Glutamatergic neuron (in vitro differentiated cells): ENCODE measurements at regions not wholly inside any gene's neighbourhood (a gene's known extent, or its start where the extent isn't known, plus 50 kb on each side); places are given as distances from the start of the nearest gene placed in this dataset.
"Not testable (repeated sequence)": the region's sequence is repeated elsewhere in the genome, so short reads cannot be mapped to it uniquely, and the experiment has no call there.

ENCODE experiments used
- DNase-seq: peaks from one replicate; pipeline ENCODE4 v3.0.0; 2022
- H3K27ac Mint-ChIP-seq: one replicate; pipeline ENCODE4 v1.8.0; 2020; ENCODE audit warnings: mild to moderate bottlenecking, mixed read lengths, inconsistent platforms; ENCODE audit not compliant: unreplicated experiment
- H3K27me3 Mint-ChIP-seq: one replicate; pipeline ENCODE4 v1.8.0; 2020; ENCODE audit warnings: mild to moderate bottlenecking, moderate library complexity, mixed read lengths, inconsistent platforms; ENCODE audit not compliant: unreplicated experiment
- H3K36me3 Mint-ChIP-seq: one replicate; pipeline ENCODE4 v1.8.0; 2020; ENCODE audit warnings: mild to moderate bottlenecking, mixed read lengths, inconsistent platforms; ENCODE audit not compliant: unreplicated experiment
- H3K4me1 Mint-ChIP-seq: one replicate; pipeline ENCODE4 v1.8.0; 2020; ENCODE audit warnings: mild to moderate bottlenecking, low read depth, mixed read lengths, inconsistent platforms; ENCODE audit not compliant: unreplicated experiment
- H3K4me3 Mint-ChIP-seq: one replicate; pipeline ENCODE4 v1.8.0; 2020; ENCODE audit warnings: mild to moderate bottlenecking, mixed read lengths, inconsistent platforms; ENCODE audit not compliant: unreplicated experiment
- H3K9me3 Mint-ChIP-seq: one replicate; pipeline ENCODE4 v1.8.0; 2020; ENCODE audit warnings: mild to moderate bottlenecking, moderate library complexity, mixed read lengths, inconsistent platforms; ENCODE audit not compliant: unreplicated experiment
- CTCF ChIP-seq: fragments of 200-600 bp; sonication (generic); IDR thresholded peaks from one replicate; pipeline ENCODE4 v1.5.0; 2021; ENCODE audit not compliant: partially characterized antibody, unreplicated experiment

DNA sequence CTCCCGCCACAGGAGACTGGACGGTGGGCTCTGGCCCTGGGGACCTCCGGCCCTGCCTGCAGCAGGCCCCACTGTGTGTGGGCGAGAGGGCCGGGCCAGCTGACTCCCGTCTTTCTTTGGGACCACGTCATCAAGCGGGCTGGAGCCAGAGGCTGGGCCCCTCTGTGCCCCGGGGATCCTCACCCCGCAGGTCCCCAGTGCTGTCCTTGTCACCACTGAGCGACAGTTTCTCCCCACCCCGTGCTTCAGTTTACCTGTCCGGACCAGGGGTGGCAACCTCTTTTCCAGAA, 181.9 kb upstream of the ZNF469 start:
- no peaks in the 10 kb centered on the region for H3K4me1 Mint-ChIP-seq
- TF ChIP-seq CTCF, result no peak
- H3K36me3 Mint-ChIP-seq, result no peaks in the 10 kb centered on the region
- H3K9me3 Mint-ChIP-seq, result peaks cover 2% of the 10 kb centered on the region
- no peaks in the 10 kb centered on the region for H3K27me3 Mint-ChIP-seq
- DNase-seq, result no peak
- H3K27ac Mint-ChIP-seq, result no peak overlapping the region
- no peak overlapping the region for H3K4me3 Mint-ChIP-seq

DNA sequence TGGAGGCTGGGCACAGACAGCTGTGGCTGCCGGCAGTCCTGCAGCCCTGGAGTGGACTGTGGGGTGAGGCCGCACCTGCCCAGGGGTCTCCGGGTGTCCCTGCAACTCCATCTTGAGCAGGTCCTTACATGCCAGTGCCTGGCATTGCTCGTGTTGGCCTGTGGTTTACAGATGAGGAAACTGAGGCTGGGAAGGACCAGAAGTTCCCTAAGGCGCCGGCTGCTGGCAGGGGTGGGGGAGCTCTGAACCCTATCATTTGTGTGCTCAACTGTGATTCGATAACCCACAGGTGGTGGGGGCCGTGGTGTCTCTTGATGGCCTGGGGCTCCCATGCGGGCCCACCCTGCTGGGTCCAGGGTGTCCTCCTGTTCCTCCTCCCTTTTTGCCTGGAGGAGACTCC, 181.1 kb upstream of the ZNF469 start:
- not testable (repeated sequence) for H3K36me3 Mint-ChIP-seq, H3K27me3 Mint-ChIP-seq, H3K9me3 Mint-ChIP-seq, DNase-seq, H3K4me3 Mint-ChIP-seq, H3K4me1 Mint-ChIP-seq, H3K27ac Mint-ChIP-seq

DNA sequence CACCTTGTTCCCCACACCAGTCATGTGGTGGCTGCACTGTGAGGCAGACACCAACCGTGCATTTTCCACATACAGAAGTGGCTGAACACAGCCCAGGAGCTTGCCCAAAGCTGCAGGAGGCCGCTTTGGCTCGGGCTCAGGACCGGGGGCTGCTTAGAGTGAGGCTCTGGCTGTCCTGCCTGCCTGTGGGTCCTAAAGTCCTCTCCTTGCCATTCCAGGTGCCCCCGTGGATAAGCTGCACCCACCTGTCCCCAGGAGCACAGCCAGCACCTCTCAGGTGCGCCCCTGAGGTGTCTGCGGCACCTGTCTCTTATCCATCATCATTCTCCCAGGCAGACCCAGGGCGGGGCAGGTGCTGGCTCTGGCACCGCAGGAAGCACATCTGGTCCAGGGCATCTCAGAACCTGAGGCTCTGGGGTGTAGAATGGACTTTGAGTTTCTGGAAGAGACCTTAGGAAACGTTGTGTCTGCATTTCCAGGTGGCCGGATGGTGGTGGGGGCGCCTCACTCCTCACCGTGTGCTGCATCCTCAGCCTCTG, 180.5 kb upstream of the ZNF469 start:
- no peak overlapping the region for H3K27ac Mint-ChIP-seq
- no peaks in the 10 kb centered on the region for H3K36me3 Mint-ChIP-seq
- TF ChIP-seq CTCF, result no peak
- no peak overlapping the region for H3K4me3 Mint-ChIP-seq
- H3K9me3 Mint-ChIP-seq, result peaks cover 2% of the 10 kb centered on the region
- no peak for DNase-seq
- no peaks in the 10 kb centered on the region for H3K27me3 Mint-ChIP-seq
- H3K4me1 Mint-ChIP-seq, result no peaks in the 10 kb centered on the region

DNA sequence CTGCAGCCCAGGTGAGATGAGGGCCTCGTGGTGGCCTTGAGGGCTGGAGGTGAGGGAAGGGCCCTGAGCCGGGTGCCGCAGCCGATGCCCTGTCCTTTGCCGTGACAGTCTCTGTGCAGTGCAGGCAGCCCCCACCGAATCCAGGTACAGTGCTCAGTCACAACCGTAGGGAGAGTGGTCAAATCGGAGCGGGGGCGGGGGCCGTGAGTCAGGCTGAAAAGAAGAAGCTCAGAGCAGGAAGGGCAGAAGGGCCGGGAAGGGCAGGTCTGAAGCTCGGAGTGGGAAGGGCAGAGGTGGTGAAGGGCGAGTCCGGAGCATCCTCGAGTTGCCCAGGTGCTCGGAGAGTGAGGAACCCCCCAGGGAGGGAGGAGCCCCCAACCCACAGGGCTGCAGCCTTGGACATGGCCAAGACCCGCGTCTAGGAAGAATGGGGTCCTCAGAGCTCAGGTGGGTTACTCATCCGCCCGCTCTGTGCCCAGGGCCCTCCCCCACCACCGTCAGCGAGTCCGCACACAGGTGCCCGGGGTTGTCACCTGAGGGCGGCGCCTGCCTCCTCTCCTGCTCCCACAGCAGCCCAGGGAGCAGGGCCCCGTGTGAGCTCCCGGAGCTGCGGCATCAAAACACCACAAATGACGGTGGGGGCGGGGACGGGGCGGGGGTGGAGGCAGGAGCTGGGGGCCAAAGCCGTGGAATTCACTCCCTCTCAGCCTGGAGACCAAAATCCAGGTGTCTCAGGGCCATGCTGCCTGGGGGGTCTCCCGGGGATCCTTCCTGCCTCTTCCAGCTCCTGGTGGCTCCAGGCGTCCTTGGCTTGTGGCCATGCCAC, 179.7 kb upstream of the ZNF469 start:
- H3K36me3 Mint-ChIP-seq, H3K9me3 Mint-ChIP-seq, H3K27me3 Mint-ChIP-seq, H3K4me3 Mint-ChIP-seq, H3K4me1 Mint-ChIP-seq, DNase-seq, H3K27ac Mint-ChIP-seq: not testable (repeated sequence)

- H3K4me3 Mint-ChIP-seq, H3K27me3 Mint-ChIP-seq, H3K36me3 Mint-ChIP-seq, DNase-seq, H3K27ac Mint-ChIP-seq, H3K4me1 Mint-ChIP-seq, H3K9me3 Mint-ChIP-seq: not testable (repeated sequence)
These were observed 178.3 kb upstream of the ZNF469 start for GRCh38 chr16:88204131-88205110.

- H3K4me1 Mint-ChIP-seq, H3K27me3 Mint-ChIP-seq, H3K9me3 Mint-ChIP-seq, H3K4me3 Mint-ChIP-seq, DNase-seq, H3K27ac Mint-ChIP-seq, H3K36me3 Mint-ChIP-seq: not testable (repeated sequence)
These were observed 177.3 kb upstream of the ZNF469 start for GRCh38 chr16:88205482-88205881.

- H3K9me3 Mint-ChIP-seq, H3K27ac Mint-ChIP-seq, H3K4me3 Mint-ChIP-seq, H3K4me1 Mint-ChIP-seq, H3K27me3 Mint-ChIP-seq, DNase-seq, H3K36me3 Mint-ChIP-seq: not testable (repeated sequence)
These were observed 176.8 kb upstream of the ZNF469 start for GRCh38 chr16:88206006-88206405.

- H3K4me1 Mint-ChIP-seq, DNase-seq, H3K27me3 Mint-ChIP-seq, H3K9me3 Mint-ChIP-seq, H3K27ac Mint-ChIP-seq, H3K36me3 Mint-ChIP-seq, H3K4me3 Mint-ChIP-seq: not testable (repeated sequence)
These were observed 176.2 kb upstream of the ZNF469 start for GRCh38 chr16:88206516-88206915.
